GM12892 (cell line): ENCODE measurements at regions not wholly inside any gene's neighbourhood (a gene's known extent, or its start where the extent isn't known, plus 50 kb on each side); places are given as distances from the start of the nearest gene placed in this dataset.

Experiments
- POLR2A ChIP-seq: IDR thresholded peaks from 2 replicates; pipeline ENCODE4 v1.6.1; 2011; ENCODE audit warnings: low read depth, low read length, control low read depth
- POLR2AphosphoS5 ChIP-seq: IDR thresholded peaks from 2 replicates; pipeline ENCODE4 v1.6.1; 2011; ENCODE audit warnings: low read depth, low read length, control low read depth
- TAF1 ChIP-seq: IDR thresholded peaks from 2 replicates; pipeline ENCODE4 v1.6.1; 2011; ENCODE audit warnings: low read depth, mild to moderate bottlenecking, control low read depth, low read length, borderline replicate concordance

GRCh38 chr15:31448635-31448979, 122.0 kb downstream of the KLF13 start:
- TF ChIP-seq TAF1 (no peak), POLR2A (no peak), POLR2AphosphoS5 (no peak)
